HepG2 (cell line): ENCODE measurements at regions not wholly inside any gene's neighbourhood (a gene's known extent, or its start where the extent isn't known, plus 50 kb on each side); places are given as distances from the start of the nearest gene placed in this dataset.

ENCODE experiments used
- ATAC-seq: fragments of 200-7000 bp; cut with Tn5 transposase; 3 replicates; pipeline ENCODE4 v1.9.1; 2020; ENCODE audit warnings: mild to moderate bottlenecking, moderate library complexity
- BruUV-seq: library from RNA; stranded (reverse); fragments of 400-500 nt; replicated peaks from 2 replicates; lab custom pipeline; 2021; lab: Mats Ljungman, UMichigan
- CTCF ChIA-PET: fragments of 300-600 bp; formaldehyde crosslinking; extraction: SDS; loops from one replicate; lab custom pipeline; 2021; ENCODE audit warnings: low total read pairs, inconsistent platforms, low intra/inter-chr PET ratio; lab: Yijun Ruan, JAX
- POLR2A ChIA-PET: fragments of 350-600 bp; sonication (Branson Sonifier 250); formaldehyde crosslinking; loops from one replicate; lab custom pipeline; 2020; ENCODE audit warnings: antibody characterized with exemption, inconsistent platforms; lab: Yijun Ruan, JAX
- DNase-seq: peaks from one replicate; pipeline ENCODE4 v3.0.0-alpha.2; 2015; ENCODE audit warnings: low spot score
- FAIRE-seq: peaks from 3 replicates; lab custom pipeline; 2011; peaks lifted over from hg19 to GRCh38; lab: Jason Lieb, UNC
- H2AFZ ChIP-seq: one replicate; pipeline ENCODE4 v1.6.1; 2011; ENCODE audit warnings: low read length, inconsistent platforms
- H3K27ac ChIP-seq: fragments of 300-600 bp; 3 replicates; pipeline ENCODE4 v1.8.0; 2011; ENCODE audit warnings: mixed run types, mild to moderate bottlenecking, mixed read lengths, low read length, inconsistent platforms; ENCODE audit not compliant: insufficient read depth; ENCODE audit errors: extremely low read length
- H3K27me3 ChIP-seq, 2 experiments: fragments of 200-600 bp in 1 of 2; 2 replicates in 1 of 2; 3 replicates in 1 of 2; pipeline versions ENCODE4 v1.6.0 to v1.8.0; 2011; ENCODE audit warnings: low read length in 2 of 2, mild to moderate bottlenecking in 2 of 2, moderate library complexity in 2 of 2, inconsistent platforms in 1 of 2; ENCODE audit not compliant: insufficient read depth in 2 of 2, control insufficient read depth in 1 of 2
- H3K36me3 ChIP-seq, 2 experiments: fragments of 200-600 bp in 1 of 2; replicated peaks in 1 of 2; 2 replicates in 1 of 2; 3 replicates in 1 of 2; pipeline versions ENCODE4 v1.5.1 to v1.8.0; 2011; ENCODE audit warnings: low read length in 2 of 2, inconsistent platforms in 1 of 2; ENCODE audit not compliant: insufficient read depth in 2 of 2, control insufficient read depth in 1 of 2
- H3K4me1 ChIP-seq: 2 replicates; pipeline ENCODE4 v1.5.1; 2012; ENCODE audit warnings: low read length, inconsistent platforms; ENCODE audit not compliant: insufficient read depth
- H3K4me2 ChIP-seq: 2 replicates; pipeline ENCODE4 v1.6.0; 2011; ENCODE audit warnings: low read depth, low read length, inconsistent platforms
- H3K4me3 ChIP-seq, 3 experiments: fragments of 200-600 bp in 1 of 3; sonication (generic), shearing (Covaris generic) in 1 of 3; replicated peaks in 1 of 3; 2 replicates each; pipeline ENCODE4 v1.5.1; 2011 to 2016; ENCODE audit warnings: low read length in 3 of 3, inconsistent platforms in 2 of 3, low read depth in 2 of 3, mild to moderate bottlenecking in 2 of 3, control low read depth in 1 of 3, mixed read lengths in 1 of 3; ENCODE audit not compliant: insufficient read depth in 1 of 3
- H3K79me2 ChIP-seq: one replicate; pipeline ENCODE4 v1.6.1; 2011; ENCODE audit warnings: low read length, inconsistent platforms; ENCODE audit not compliant: insufficient read depth
- H3K9ac ChIP-seq: 2 replicates; pipeline ENCODE4 v1.6.0; 2011; ENCODE audit warnings: mild to moderate bottlenecking, low read depth, low read length, inconsistent platforms; ENCODE audit not compliant: insufficient read depth
- H3K9me3 ChIP-seq: 2 replicates; pipeline ENCODE4 v1.5.1; 2012; ENCODE audit warnings: mild to moderate bottlenecking, low read length
- H4K20me1 ChIP-seq: 2 replicates; pipeline ENCODE4 v1.6.0; 2011; ENCODE audit warnings: inconsistent platforms, mild to moderate bottlenecking, low read length, moderate library complexity; ENCODE audit not compliant: insufficient read depth
- ARNTL ChIP-seq: sonication (generic); formaldehyde crosslinking; IDR thresholded peaks from 2 replicates; pipeline ENCODE4 v1.4.0; 2020; ENCODE audit warnings: mild to moderate bottlenecking, missing genetic modification reagents
- CBX1 ChIP-seq: IDR thresholded peaks from one replicate; pipeline ENCODE4 v1.6.1; 2016; ENCODE audit warnings: antibody characterized with exemption, low read depth
- ETV6 ChIP-seq: sonication (generic); formaldehyde crosslinking; conservative IDR thresholded peaks from 2 replicates; pipeline ENCODE4 v1.4.0; 2020; ENCODE audit warnings: missing genetic modification reagents
- IKZF5 ChIP-seq: IDR thresholded peaks from 2 replicates; pipeline ENCODE4 v1.6.1; 2018; ENCODE audit warnings: missing genetic modification reagents, mild to moderate bottlenecking, missing compliant biosample characterization
- KLF12 ChIP-seq: sonication (generic); formaldehyde crosslinking; IDR thresholded peaks from 2 replicates; pipeline ENCODE4 v1.4.0; 2020; ENCODE audit warnings: missing genetic modification reagents, borderline replicate concordance
- NFE2L1 ChIP-seq: sonication (generic); formaldehyde crosslinking; IDR thresholded peaks from 2 replicates; pipeline ENCODE4 v1.4.0; 2020; ENCODE audit warnings: missing genetic modification reagents, mild to moderate bottlenecking, borderline replicate concordance
- NFRKB ChIP-seq: fragments of 450-650 bp; IDR thresholded peaks from 2 replicates; pipeline ENCODE4 v1.6.1; 2017
- NR2F1 ChIP-seq, 2 experiments: fragments of 450-650 bp in 1 of 2; formaldehyde crosslinking in 1 of 2; IDR thresholded peaks; 2 replicates each; pipeline versions ENCODE4 v1.5.0 to v1.6.1; 2016 to 2020; ENCODE audit warnings: mild to moderate bottlenecking in 1 of 2, missing compliant biosample characterization in 1 of 2, missing genetic modification reagents in 1 of 2, moderate library complexity in 1 of 2
- PHF20 ChIP-seq: sonication (generic); formaldehyde crosslinking; IDR thresholded peaks from 2 replicates; pipeline ENCODE4 v1.5.0; 2020; ENCODE audit warnings: mild to moderate bottlenecking, missing genetic modification reagents
- RBFOX2 ChIP-seq: fragments of 200-400 bp; formaldehyde crosslinking; IDR thresholded peaks from 2 replicates; pipeline ENCODE4 v1.6.1; 2017; ENCODE audit warnings: low read depth, mild to moderate bottlenecking, low read length
- SOX13 ChIP-seq, 3 experiments: fragments of 450-650 bp in 1 of 3; sonication (generic) in 1 of 3; formaldehyde crosslinking in 1 of 3; IDR thresholded peaks in 2 of 3; conservative IDR thresholded peaks in 1 of 3; 2 replicates each; pipeline versions ENCODE4 v1.5.0 to v1.6.1; 2016 to 2020; ENCODE audit warnings: antibody characterized with exemption in 1 of 3, mild to moderate bottlenecking in 1 of 3, missing compliant biosample characterization in 1 of 3, missing genetic modification reagents in 1 of 3, moderate library complexity in 1 of 3
- SP4 ChIP-seq: sonication (generic); formaldehyde crosslinking; IDR thresholded peaks from 2 replicates; pipeline ENCODE4 v1.8.1; 2023; ENCODE audit warnings: mild to moderate bottlenecking, missing genetic modification reagents
- U2AF1 ChIP-seq: fragments of 200-400 bp; formaldehyde crosslinking; optimal IDR thresholded peaks from 2 replicates; pipeline ENCODE3; 2017; ENCODE audit warnings: mild to moderate bottlenecking, low read depth, low read length
- ZNF138 ChIP-seq: sonication (generic); formaldehyde crosslinking; IDR thresholded peaks from 2 replicates; pipeline ENCODE4 v1.5.0; 2020; ENCODE audit warnings: mild to moderate bottlenecking, low read depth, missing genetic modification reagents
- ZNF34 ChIP-seq: sonication (generic); formaldehyde crosslinking; IDR thresholded peaks from 2 replicates; pipeline ENCODE4 v1.4.0; 2020; ENCODE audit warnings: mild to moderate bottlenecking, missing genetic modification reagents, borderline replicate concordance
- ZNF430 ChIP-seq: sonication (generic); formaldehyde crosslinking; IDR thresholded peaks from 2 replicates; pipeline ENCODE4 v1.9.0; 2021; ENCODE audit warnings: mild to moderate bottlenecking, missing genetic modification reagents
- ZNF550 ChIP-seq: sonication (generic); formaldehyde crosslinking; IDR thresholded peaks from 2 replicates; pipeline ENCODE4 v1.4.0; 2020; ENCODE audit warnings: mild to moderate bottlenecking, missing genetic modification reagents, borderline replicate concordance
- ZNF615 ChIP-seq: sonication (generic); formaldehyde crosslinking; IDR thresholded peaks from 2 replicates; pipeline ENCODE4 v1.5.0; 2020; ENCODE audit warnings: mild to moderate bottlenecking, missing genetic modification reagents, borderline replicate concordance
- ZNF850 ChIP-seq: sonication (generic); formaldehyde crosslinking; conservative IDR thresholded peaks from 2 replicates; pipeline ENCODE4 v1.9.0; 2021; ENCODE audit warnings: mild to moderate bottlenecking, missing genetic modification reagents
- WGBS: methylation state at CpG from one replicate; pipeline ENCODE4 v1.1.6; 2017; ENCODE audit warnings: low lambda C conversion rate; 5-methylcytosine and 5-hydroxymethylcytosine counted together
- in situ Hi-C: cut with HindIII; loops from 2 replicates; pipeline ENCODE4 v1.10.0; 2017; ENCODE audit warnings: low pct_unique_long_range_greater_than_20kb; ENCODE audit not compliant: extremely low pct_ligation_motif_present
- intact Hi-C: fragments of 100-400 bp; cut with micrococcal nuclease; formaldehyde crosslinking; loops from one replicate; pipeline ENCODE4 v1.10.0; 2022; ENCODE audit not compliant: unreplicated experiment
- TF ChIP-seq, protein P1 (sequence below): IDR thresholded peaks from 2 replicates; pipeline ENCODE4 v1.6.1; 2012; ENCODE audit warnings: inconsistent platforms

- no peak overlapping the region for H2AFZ ChIP-seq
- no peak overlapping the region for H3K4me2 ChIP-seq
- ATAC-seq (no peak), DNase-seq (no peak), FAIRE-seq (no peak)
- POLR2A ChIA-PET = no interaction called here
- H3K79me2 ChIP-seq = no peaks in the 10 kb centered on the region
- H3K27me3 ChIP-seq = 0 out of 5 replicates have a peak, but pooled peaks cover 0 to 2% of the 10 kb centered on the region in 2 experiments
- intact Hi-C loops (no loop called here), in situ Hi-C loops (no loop called here)
- H3K4me3 ChIP-seq = no peak overlapping the region
- H3K9me3 ChIP-seq = no peaks in the 10 kb centered on the region
- H3K4me1 ChIP-seq = no peaks in the 10 kb centered on the region
- no TSS peak for BruUV-seq
- H3K36me3 ChIP-seq = no peaks in the 10 kb centered on the region
- no peak overlapping the region for H3K9ac ChIP-seq
- CTCF ChIA-PET = no interaction called here
- TF ChIP-seq PHF20 (CRISPR knock-in tag) (no peak), NFRKB (no peak), NR2F1 (CRISPR knock-in tag; IDR thresholded peaks at IDR 0.05) (no peak), ZNF550 (CRISPR knock-in tag) (no peak), NFE2L1 (no peak), CBX1 (no peak), SOX13 (IDR thresholded peaks at IDR 0.05) (no peak), SOX13 (CRISPR knock-in tag; conservative IDR thresholded peaks at IDR 0.05 in 1 of 2, IDR thresholded peaks at IDR 0.05 in 1 of 2) (no peak), U2AF1 (no peak), ARNTL (CRISPR knock-in tag) (no peak), ZNF430 (CRISPR knock-in tag) (no peak), RBFOX2 (no peak), ETV6 (no peak), ZNF34 (CRISPR knock-in tag) (no peak), ZNF615 (no peak), SP4 (no peak), IKZF5 (CRISPR knock-in tag) (no peak), KLF12 (CRISPR knock-in tag) (no peak), ZNF138 (CRISPR knock-in tag) (no peak), ZNF850 (CRISPR knock-in tag) (no peak)
- TF ChIP-seq, protein P1, sequence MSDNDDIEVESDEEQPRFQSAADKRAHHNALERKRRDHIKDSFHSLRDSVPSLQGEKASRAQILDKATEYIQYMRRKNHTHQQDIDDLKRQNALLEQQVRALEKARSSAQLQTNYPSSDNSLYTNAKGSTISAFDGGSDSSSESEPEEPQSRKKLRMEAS = no peak
- H3K27ac ChIP-seq = no peak overlapping the region
- 30% methylated on average over 3 of the region's 3 CpGs for whole genome bisulfite sequencing
- no peaks in the 10 kb centered on the region for H4K20me1 ChIP-seq
Measured at GRCh38 chr13:40211586-40211968, 454.9 kb downstream of the FOXO1 start.
